ENCODE measurements at regions not wholly inside any gene's neighbourhood (a gene's known extent, or its start where the extent isn't known, plus 50 kb on each side); places are given as distances from the start of the nearest gene placed in this dataset.

DNA sequence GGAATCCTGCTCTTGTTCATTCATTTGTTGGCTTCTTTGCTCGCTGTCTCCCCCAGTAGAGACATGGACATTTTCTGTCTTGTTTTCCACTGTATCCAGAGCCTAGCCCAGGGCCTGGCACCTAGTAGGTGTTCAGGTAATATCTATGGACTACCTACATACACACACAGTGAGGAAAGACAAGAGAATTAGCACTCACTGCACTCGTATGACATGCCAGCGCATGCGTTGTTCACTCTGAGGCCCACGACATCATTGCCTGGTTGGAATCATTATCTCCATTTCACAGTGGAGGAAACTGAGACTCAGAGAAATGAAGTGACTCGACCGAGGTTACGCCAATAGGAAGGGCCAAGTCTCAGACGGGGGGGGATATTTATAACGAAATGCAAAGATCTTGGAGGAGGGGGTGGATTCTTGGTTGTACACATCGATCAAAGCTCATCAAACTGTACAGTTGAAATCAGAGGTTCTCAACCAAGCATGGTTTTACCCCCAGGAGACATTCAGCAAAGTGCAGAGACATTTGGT is 140.1 kb upstream of the PTPN1 start:
- Histone ChIP-seq H3K4me1 (peaks cover 64% of the 10 kb centered on the region), H3K9ac (0 out of 2 replicates have a peak overlapping the region, but pooled peaks have one; percentile 8)

DNA sequence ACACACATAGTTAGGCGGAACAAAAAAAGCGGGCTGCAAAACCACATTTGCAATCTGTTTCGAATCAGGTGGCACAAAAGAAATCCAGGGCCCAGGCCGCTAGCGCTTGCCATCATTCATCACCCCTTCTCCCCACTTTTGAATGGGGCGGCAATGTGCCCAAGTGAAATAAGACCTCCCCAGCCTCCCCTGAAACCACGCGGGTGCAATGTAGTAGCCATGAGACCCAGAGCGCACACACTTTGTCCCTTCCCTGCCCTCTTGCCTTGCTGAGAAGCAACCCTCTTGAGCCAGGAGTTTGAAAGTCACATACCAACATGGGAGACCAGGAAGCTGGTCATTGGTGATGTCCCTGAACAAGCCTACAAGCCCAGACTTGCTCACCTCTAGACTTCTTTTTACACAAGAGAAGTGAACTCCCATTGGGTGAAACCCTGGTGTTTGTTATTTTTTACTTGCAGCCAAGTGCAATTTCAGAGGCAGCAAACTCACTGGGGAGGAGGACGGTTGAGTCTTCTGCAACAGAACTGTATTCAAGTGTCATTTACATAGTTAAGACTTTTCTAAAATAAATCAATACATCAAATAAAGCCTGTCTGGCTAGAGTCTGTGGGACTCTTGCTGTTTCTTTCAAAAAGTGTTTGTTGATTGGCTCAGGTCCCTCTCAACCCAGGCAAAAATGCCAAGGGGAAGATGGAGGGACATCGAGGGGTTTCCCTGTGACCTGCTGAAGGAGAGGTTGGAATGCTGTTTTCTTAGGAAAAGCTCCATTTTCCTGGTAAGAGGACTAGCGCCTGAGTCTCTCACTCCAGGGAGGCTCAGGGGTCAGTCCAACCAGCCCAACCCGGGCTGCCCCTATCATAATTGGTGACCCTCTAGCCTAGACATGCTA is 138.1 kb upstream of the PTPN1 start:
- Histone ChIP-seq H3K27me3 (no peaks in the 10 kb centered on the region), H3K9ac (no peak overlapping the region), H3K9me3 (no peaks in the 10 kb centered on the region), H3K4me1 (peaks cover 54% of the 10 kb centered on the region), H3K4me3 (no peak overlapping the region), H3K36me3 (no peaks in the 10 kb centered on the region), H4K20me1 (no peaks in the 10 kb centered on the region), H3K27ac (no peak overlapping the region), H3K4me2 (peak overlapping the region; percentile 3; the same call in 1 of the 2 replicates)
- TF ChIP-seq Cebpa-rat (IDR thresholded peaks at IDR 0.05), result no peak

More for the DNA sequence above, 140.1 kb upstream of the PTPN1 start:
- H4K20me1 ChIP-seq, result no peaks in the 10 kb centered on the region
- no peaks in the 10 kb centered on the region for H3K27me3 ChIP-seq
- H3K36me3 ChIP-seq, result no peaks in the 10 kb centered on the region
- peak overlapping the region; percentile 78 for H3K4me2 ChIP-seq
- peak overlapping the region; percentile 46; the same call in 1 of the 2 replicates for H3K27ac ChIP-seq
- no peak overlapping the region for H3K4me3 ChIP-seq
- no peaks in the 10 kb centered on the region for H3K9me3 ChIP-seq
- TF ChIP-seq Cebpa-rat (IDR thresholded peaks at IDR 0.05), result no peak

DNA sequence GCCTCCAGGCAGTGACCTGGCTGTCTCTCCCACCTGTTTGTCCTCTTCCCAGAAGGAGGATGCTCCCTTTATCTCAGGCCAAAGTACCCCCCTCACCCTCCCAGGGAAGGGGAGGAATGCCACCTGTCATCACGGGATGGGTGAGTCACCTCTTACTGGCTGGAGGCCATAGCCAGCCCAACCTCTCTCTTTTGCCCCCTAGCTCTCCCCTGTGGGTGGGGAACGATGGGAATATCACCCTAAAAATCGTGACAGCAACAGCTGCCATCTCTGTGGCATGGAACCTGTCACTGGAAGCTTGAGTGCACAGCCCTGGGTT is 137.5 kb upstream of the PTPN1 start:
- H3K4me3 ChIP-seq, result no peak overlapping the region
- TF ChIP-seq Cebpa-rat (IDR thresholded peaks at IDR 0.05), result no peak
- H3K9ac ChIP-seq, result no peak overlapping the region
- peaks cover 51% of the 10 kb centered on the region for H3K4me1 ChIP-seq
- no peaks in the 10 kb centered on the region for H3K9me3 ChIP-seq
- H3K27me3 ChIP-seq, result no peaks in the 10 kb centered on the region
- H3K36me3 ChIP-seq, result no peaks in the 10 kb centered on the region
- H3K4me2 ChIP-seq, result no peak overlapping the region
- H4K20me1 ChIP-seq, result no peaks in the 10 kb centered on the region
- no peak overlapping the region for H3K27ac ChIP-seq

DNA sequence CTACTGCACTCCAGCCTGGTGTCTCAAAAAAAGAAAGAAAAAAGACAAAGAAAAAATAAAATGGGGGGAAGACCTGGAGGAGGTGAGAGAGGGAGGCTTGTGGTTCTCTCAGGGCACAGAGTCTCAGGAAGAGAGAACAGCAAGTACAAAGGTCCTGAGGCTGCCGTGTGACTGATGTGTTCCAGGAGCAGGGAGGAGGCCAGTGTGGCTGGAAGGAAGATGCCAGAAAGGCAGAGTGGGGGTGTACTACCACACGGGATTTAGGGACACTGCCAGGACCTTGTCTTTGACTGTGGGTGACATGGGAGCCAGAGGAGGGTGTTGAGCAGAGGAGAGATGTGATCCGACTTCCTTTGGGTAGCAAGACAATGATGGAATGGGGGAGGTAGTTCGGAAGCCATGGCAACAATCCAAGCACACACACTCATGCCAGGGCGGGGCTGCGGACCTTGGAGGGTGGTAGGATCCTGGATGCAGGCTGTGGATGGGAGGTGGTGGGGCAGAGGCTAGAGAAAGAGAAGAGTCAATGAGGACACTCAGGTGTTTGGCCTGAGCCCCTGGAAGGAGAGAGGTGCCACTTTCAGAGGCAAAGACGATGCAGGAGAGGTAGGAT is 136.4 kb upstream of the PTPN1 start:
- Histone ChIP-seq H3K9me3 (no peaks in the 10 kb centered on the region), H3K27me3 (no peaks in the 10 kb centered on the region), H3K36me3 (no peaks in the 10 kb centered on the region), H4K20me1 (no peaks in the 10 kb centered on the region), H3K4me1 (peaks cover 41% of the 10 kb centered on the region), H3K27ac (no peak overlapping the region), H3K4me2 (no peak overlapping the region), H3K4me3 (no peak overlapping the region), H3K9ac (no peak overlapping the region)
- no peak for TF ChIP-seq Cebpa-rat (IDR thresholded peaks at IDR 0.05)

DNA sequence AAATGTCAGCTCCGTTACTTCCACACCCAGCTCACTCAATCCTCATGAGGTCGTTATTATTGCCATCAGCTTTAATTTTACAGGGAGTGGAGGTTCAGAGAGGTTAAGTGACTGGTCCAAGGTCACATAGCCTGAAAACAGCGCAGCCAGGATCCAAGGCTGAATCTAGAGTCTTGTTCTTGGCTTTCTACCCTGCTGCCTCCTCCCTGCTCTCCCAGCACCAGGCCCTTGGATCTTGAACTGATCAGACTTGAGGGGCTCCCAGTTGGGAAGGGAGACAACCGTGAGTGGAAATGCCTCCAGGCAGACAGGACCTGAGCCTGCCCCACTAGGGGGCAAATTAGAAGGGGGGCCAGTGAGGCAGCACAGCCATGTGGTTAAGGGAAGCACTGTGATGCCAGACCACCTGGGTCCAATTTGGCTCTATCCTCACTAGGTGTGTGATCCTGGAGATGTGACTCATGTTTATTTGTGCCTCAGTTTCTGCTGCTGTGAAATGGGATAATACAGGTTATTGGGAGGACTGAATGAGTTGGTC is 135.6 kb upstream of the PTPN1 start:
- Histone ChIP-seq H3K9ac (no peak overlapping the region), H3K9me3 (no peaks in the 10 kb centered on the region), H4K20me1 (no peaks in the 10 kb centered on the region), H3K4me3 (no peak overlapping the region), H3K4me2 (no peak overlapping the region), H3K27ac (no peak overlapping the region), H3K27me3 (no peaks in the 10 kb centered on the region), H3K36me3 (no peaks in the 10 kb centered on the region), H3K4me1 (peaks cover 33% of the 10 kb centered on the region)
- no peak for TF ChIP-seq Cebpa-rat (IDR thresholded peaks at IDR 0.05)

DNA sequence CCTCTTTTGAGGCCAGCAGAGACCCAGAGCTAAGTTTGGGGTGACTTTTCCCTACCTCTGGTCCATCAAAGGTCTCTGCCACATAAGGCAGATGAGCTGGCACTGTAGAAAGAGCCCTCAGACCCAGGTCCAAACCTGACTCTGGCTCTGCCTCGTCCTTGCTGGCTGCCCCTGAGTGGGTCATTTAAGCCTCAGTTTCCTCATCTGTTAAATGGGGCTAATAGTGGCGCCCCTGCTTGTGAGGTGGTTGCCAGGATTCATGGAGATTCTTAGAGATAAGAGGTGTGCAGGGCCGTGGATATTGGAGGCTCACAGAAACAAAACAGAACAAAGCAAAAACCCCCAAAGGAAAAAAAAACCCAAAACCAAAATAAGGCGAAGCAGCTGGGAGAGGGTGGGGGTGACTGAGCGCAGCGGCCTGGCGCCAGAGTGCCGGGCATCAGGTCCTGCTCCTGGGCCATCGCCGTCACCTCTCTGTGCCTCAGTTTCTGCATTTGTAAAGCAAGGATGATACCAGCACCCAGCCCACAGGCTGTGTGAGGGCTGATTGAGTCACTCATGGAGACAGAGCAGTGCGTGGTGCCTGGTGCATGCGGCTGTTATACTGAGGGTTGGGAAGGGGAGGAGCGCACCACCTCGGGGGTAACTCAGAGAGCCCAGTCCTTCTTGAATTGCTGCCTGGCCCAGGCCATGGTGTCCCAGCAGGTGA is 133.8 kb upstream of the PTPN1 start:
- Histone ChIP-seq H3K36me3 (no peaks in the 10 kb centered on the region), H3K27me3 (no peaks in the 10 kb centered on the region), H3K9ac (no peak overlapping the region), H3K27ac (no peak overlapping the region), H3K4me1 (peaks cover 33% of the 10 kb centered on the region), H4K20me1 (no peaks in the 10 kb centered on the region), H3K4me2 (peak overlapping the region; percentile 1; the same call in 1 of the 2 replicates), H3K4me3 (no peak overlapping the region), H3K9me3 (no peaks in the 10 kb centered on the region)
- no peak for TF ChIP-seq Cebpa-rat (IDR thresholded peaks at IDR 0.05)

DNA sequence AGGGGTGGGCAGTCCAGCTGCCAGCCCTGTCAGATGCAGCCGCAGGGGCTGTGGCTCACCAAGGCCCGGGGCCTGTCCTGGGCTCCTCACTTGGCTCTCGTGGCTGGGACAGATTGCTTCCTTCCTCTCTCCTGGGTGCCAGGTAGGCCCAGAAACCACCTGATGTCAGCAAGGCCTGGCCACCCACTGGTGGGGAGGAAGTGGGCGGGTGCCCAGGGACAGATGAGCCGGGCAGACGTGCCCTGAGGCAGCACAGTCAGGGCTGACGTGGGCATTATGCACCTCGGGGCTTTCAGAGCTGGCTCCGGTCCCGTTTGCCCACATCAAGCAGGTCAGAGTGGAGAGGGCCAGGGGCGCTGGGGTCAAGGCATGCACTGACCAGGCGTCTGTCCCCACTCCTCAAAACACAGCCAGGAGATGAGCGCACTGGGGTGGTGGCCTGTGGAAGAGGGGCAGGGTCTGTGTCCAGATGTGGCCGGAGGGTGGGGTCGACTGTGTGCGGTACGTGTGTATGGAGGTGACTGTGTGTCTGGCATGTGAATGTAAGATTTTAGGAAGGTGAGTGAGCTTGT is 133.2 kb upstream of the PTPN1 start:
- Histone ChIP-seq H3K36me3 (no peaks in the 10 kb centered on the region), H3K4me2 (peak overlapping the region; percentile 1; the same call in 1 of the 2 replicates), H3K27ac (no peak overlapping the region), H3K27me3 (no peaks in the 10 kb centered on the region), H3K9ac (no peak overlapping the region), H3K9me3 (no peaks in the 10 kb centered on the region), H4K20me1 (no peaks in the 10 kb centered on the region), H3K4me1 (peaks cover 35% of the 10 kb centered on the region), H3K4me3 (no peak overlapping the region)
- TF ChIP-seq Cebpa-rat (IDR thresholded peaks at IDR 0.05), result no peak

DNA sequence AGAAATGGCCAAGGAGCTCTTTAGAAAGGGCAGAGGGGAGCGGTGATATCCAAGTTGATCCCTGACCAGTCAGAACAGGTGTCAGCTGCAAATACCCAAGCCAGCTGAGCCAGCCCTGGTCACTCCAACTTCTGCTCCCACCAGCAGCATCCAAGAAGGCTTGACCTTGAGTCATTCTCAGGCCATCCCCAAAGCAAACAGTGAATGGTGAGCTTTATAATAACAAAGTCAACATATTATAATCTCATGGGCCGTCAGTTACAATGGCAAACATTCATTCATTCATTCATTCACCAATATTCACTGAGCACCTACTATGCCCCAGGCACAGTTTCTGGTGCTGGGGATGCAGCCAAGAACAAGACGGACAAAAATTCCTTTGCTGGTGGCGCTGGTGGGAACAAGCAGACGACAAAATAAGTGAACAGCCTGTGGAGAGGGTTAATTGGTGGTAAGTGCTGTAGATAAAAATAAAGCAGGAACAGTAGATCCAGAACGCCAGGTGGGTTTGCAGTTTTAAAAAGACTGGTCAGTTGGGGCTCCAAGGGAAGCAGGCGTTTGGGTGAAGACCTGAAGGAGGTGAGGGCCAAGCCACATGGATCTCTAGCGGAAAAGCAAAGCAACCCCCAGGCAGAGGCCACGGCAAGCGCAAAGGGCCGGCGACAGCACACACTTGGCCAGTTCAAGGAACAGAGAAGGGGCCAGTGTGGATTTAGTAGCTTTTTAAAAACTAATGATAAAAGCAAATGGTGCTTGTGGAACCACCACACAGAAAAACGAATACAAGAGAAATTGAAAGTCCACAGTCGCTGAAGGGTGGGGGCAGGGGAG is 131.8 kb upstream of the PTPN1 start:
- Histone ChIP-seq H3K4me1 (peaks cover 48% of the 10 kb centered on the region), H3K9me3 (no peaks in the 10 kb centered on the region), H3K27me3 (no peaks in the 10 kb centered on the region), H3K27ac (no peak overlapping the region), H3K4me2 (no peak overlapping the region), H4K20me1 (no peaks in the 10 kb centered on the region), H3K9ac (no peak overlapping the region), H3K36me3 (no peaks in the 10 kb centered on the region), H3K4me3 (no peak overlapping the region)
- TF ChIP-seq Cebpa-rat (IDR thresholded peaks at IDR 0.05), result no peak
